Endothelial cell of umbilical vein (primary cell): ENCODE measurements at regions not wholly inside any gene's neighbourhood (a gene's known extent, or its start where the extent isn't known, plus 50 kb on each side); places are given as distances from the start of the nearest gene placed in this dataset.

Experiments used
- BruUV-seq: library from RNA; stranded (reverse); fragments of 400-500 nt; replicated peaks from 2 replicates; lab custom pipeline; 2021; lab: Mats Ljungman, UMichigan
- CTCF ChIA-PET: fragments of 300-600, 350-600 bp; sonication (Branson Sonifier 250); formaldehyde crosslinking; loops from one replicate; lab custom pipeline; 2021; ENCODE audit warnings: antibody characterized with exemption, inconsistent platforms; lab: Charles Lee
- POLR2A ChIA-PET: fragments of 300-600, 350-600 bp; sonication (Branson Sonifier 250); formaldehyde crosslinking; loops from one replicate; lab custom pipeline; 2021; ENCODE audit warnings: antibody characterized with exemption, inconsistent platforms; lab: Charles Lee
- DNase-seq: peaks from one replicate; pipeline ENCODE4 v3.0.0-alpha.2; 2011; ENCODE audit warnings: low read depth, low spot score
- FAIRE-seq: peaks from 2 replicates; lab custom pipeline; 2011; peaks lifted over from hg19 to GRCh38; lab: Jason Lieb, UNC
- H2AFZ ChIP-seq: 2 replicates; pipeline ENCODE4 v1.6.0; 2012; ENCODE audit warnings: low read depth, low read length, control low read depth, inconsistent platforms
- H3K27ac ChIP-seq: 2 replicates; pipeline ENCODE4 v1.5.1; 2011; ENCODE audit warnings: low read depth, mild to moderate bottlenecking, control low read depth, low read length, moderate library complexity; ENCODE audit not compliant: insufficient read depth
- H3K27me3 ChIP-seq, 2 experiments: 2 replicates each; pipeline versions ENCODE4 v1.6.0 to v1.6.1; 2011; ENCODE audit warnings: low read length in 2 of 2, mixed read lengths in 1 of 2; ENCODE audit not compliant: control insufficient read depth in 2 of 2, insufficient read depth in 2 of 2
- H3K36me3 ChIP-seq, 2 experiments: 2 replicates in 1 of 2; 3 replicates in 1 of 2; pipeline ENCODE4 v1.5.1; 2011; ENCODE audit warnings: low read length in 2 of 2, mild to moderate bottlenecking in 1 of 2, moderate library complexity in 1 of 2; ENCODE audit not compliant: control insufficient read depth in 2 of 2, insufficient read depth in 2 of 2; ENCODE audit errors: extremely low read depth in 1 of 2
- H3K4me1 ChIP-seq: 3 replicates; pipeline ENCODE4 v1.5.1; 2011; ENCODE audit warnings: mild to moderate bottlenecking, low read length; ENCODE audit not compliant: control insufficient read depth, insufficient read depth; ENCODE audit errors: extremely low read depth
- H3K4me2 ChIP-seq: 2 replicates; pipeline ENCODE4 v1.6.1; 2011; ENCODE audit warnings: low read length, control low read depth, mixed read lengths; ENCODE audit not compliant: insufficient read depth
- H3K4me3 ChIP-seq, 3 experiments: fragments of 200-600 bp in 1 of 3; sonication (generic), shearing (Covaris generic) in 1 of 3; replicated peaks in 1 of 3; 2 replicates each; pipeline ENCODE4 v1.5.1; 2011 to 2016; ENCODE audit warnings: control low read depth in 3 of 3, low read length in 3 of 3, mild to moderate bottlenecking in 2 of 3, inconsistent platforms in 1 of 3, low read depth in 1 of 3, moderate library complexity in 1 of 3; ENCODE audit not compliant: insufficient read depth in 1 of 3
- H3K79me2 ChIP-seq: 2 replicates; pipeline ENCODE4 v1.6.0; 2012; ENCODE audit warnings: low read length, inconsistent platforms; ENCODE audit not compliant: control insufficient read depth, insufficient read depth
- H3K9ac ChIP-seq: replicated peaks from 2 replicates; pipeline ENCODE3; 2011; ENCODE audit warnings: low read length, control low read depth; ENCODE audit not compliant: insufficient read depth; ENCODE audit errors: extremely low read depth
- H3K9me1 ChIP-seq: replicated peaks from 3 replicates; pipeline ENCODE4 v1.6.0; 2011; ENCODE audit warnings: mild to moderate bottlenecking, low read length; ENCODE audit not compliant: control insufficient read depth, insufficient read depth; ENCODE audit errors: extremely low read depth
- H3K9me3 ChIP-seq: replicated peaks from 2 replicates; pipeline ENCODE4 v1.5.1; 2012; ENCODE audit warnings: low read length, inconsistent platforms; ENCODE audit not compliant: control insufficient read depth, insufficient read depth
- H4K20me1 ChIP-seq: replicated peaks from 2 replicates; pipeline ENCODE3; 2011; ENCODE audit warnings: mild to moderate bottlenecking, low read length; ENCODE audit not compliant: control insufficient read depth, insufficient read depth; ENCODE audit errors: extremely low read depth
- EZH2 ChIP-seq: IDR thresholded peaks from 2 replicates; pipeline ENCODE4 v1.6.1; 2012; ENCODE audit warnings: borderline replicate concordance, low read depth, mild to moderate bottlenecking, moderate library complexity, low read length, inconsistent platforms; ENCODE audit not compliant: severe bottlenecking
- FOS ChIP-seq: IDR thresholded peaks from 2 replicates; pipeline ENCODE4 v1.6.1; 2011; ENCODE audit warnings: mild to moderate bottlenecking, low read length, moderate library complexity, borderline replicate concordance; ENCODE audit not compliant: insufficient read depth
- GATA2 ChIP-seq: IDR thresholded peaks from 2 replicates; pipeline ENCODE4 v1.7.0; 2011; ENCODE audit warnings: low read depth, mild to moderate bottlenecking, moderate library complexity, mixed read lengths, low read length; ENCODE audit not compliant: insufficient read length, insufficient read depth
- JUN ChIP-seq: IDR thresholded peaks from 2 replicates; pipeline ENCODE4 v1.6.1; 2011; ENCODE audit warnings: borderline replicate concordance, low read depth; ENCODE audit not compliant: insufficient read length, insufficient read depth
- MYC ChIP-seq: IDR thresholded peaks from one replicate; pipeline ENCODE4 v1.6.1; 2011; ENCODE audit warnings: mild to moderate bottlenecking, low read depth, low read length
- POLR2A ChIP-seq: IDR thresholded peaks from 2 replicates; pipeline ENCODE4 v1.6.1; 2012; ENCODE audit warnings: low read depth, mild to moderate bottlenecking, control low read depth, low read length
- POLR2AphosphoS5 ChIP-seq: IDR thresholded peaks from 2 replicates; pipeline ENCODE4 v1.6.1; 2012; ENCODE audit warnings: low read depth, mild to moderate bottlenecking, control low read depth, low read length, moderate library complexity; ENCODE audit not compliant: insufficient read depth
- dilution Hi-C: fragments of 300-500 bp; cut with MboI; formaldehyde crosslinking; loops from one replicate; pipeline ENCODE4 v1.15.0; 2019; ENCODE audit warnings: low sequenced_read_pairs; ENCODE audit not compliant: extremely low pct_ligation_motif_present
- intact Hi-C: fragments of 100-400 bp; cut with micrococcal nuclease; formaldehyde crosslinking; loops from one replicate; pipeline ENCODE4 v1.10.0; 2022
- TF ChIP-seq, protein P1 (sequence below): IDR thresholded peaks from 2 replicates; pipeline ENCODE4 v1.6.1; 2011; ENCODE audit not compliant: insufficient read depth, insufficient read length
- TF ChIP-seq, protein P2 (sequence below), 2 donors: IDR thresholded peaks; 1 replicate in 1 of 2; 2 replicates in 1 of 2; pipeline ENCODE4 v1.5.1; 2011; ENCODE audit warnings: low read length in 2 of 2, mild to moderate bottlenecking in 2 of 2, moderate library complexity in 2 of 2, control low read depth in 1 of 2, inconsistent platforms in 1 of 2, low read depth in 1 of 2; ENCODE audit not compliant: insufficient read depth in 1 of 2; ENCODE audit errors: extremely low read depth in 1 of 2

DNA sequence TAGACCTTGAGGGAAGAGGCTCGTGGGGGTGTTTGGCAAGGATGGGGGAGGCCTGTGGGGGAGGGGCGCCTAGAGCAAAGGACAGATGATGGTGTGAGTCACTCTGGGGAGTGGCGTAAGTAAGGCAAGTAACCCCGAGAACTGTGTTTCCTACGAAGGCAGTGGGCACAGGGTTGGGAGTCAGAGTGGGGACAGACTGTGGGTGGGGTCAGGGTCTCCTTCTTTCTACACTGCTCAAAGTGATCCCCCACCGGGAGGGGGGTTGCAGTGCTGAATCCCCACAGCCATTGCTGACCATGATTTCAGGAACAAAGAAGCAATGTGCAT is 136.8 kb downstream of the TENT4A start:
- ChIA-PET POLR2A (no interaction called here), CTCF (no interaction called here)
- FAIRE-seq (no peak), DNase-seq (no peak)
- Histone ChIP-seq H3K27ac (no peak overlapping the region), H3K9me3 (no peaks in the 10 kb centered on the region), H3K79me2 (no peaks in the 10 kb centered on the region), H3K4me3 (no peak overlapping the region), H3K9ac (no peak overlapping the region), H3K27me3 (no peaks in the 10 kb centered on the region), H3K9me1 (no peaks in the 10 kb centered on the region), H2AFZ (no peak overlapping the region), H3K4me2 (no peak overlapping the region), H3K36me3 (no peaks in the 10 kb centered on the region), H4K20me1 (no peaks in the 10 kb centered on the region), H3K4me1 (no peaks in the 10 kb centered on the region)
- dilution Hi-C loops: no loop called here
- intact Hi-C loops: no loop called here
- BruUV-seq: no TSS peak
- TF ChIP-seq POLR2AphosphoS5: no peak
- no peak for TF ChIP-seq EZH2
- TF ChIP-seq MYC: no peak
- no peak for TF ChIP-seq POLR2A
- TF ChIP-seq GATA2: no peak
- TF ChIP-seq FOS: no peak
- TF ChIP-seq, protein P1, sequence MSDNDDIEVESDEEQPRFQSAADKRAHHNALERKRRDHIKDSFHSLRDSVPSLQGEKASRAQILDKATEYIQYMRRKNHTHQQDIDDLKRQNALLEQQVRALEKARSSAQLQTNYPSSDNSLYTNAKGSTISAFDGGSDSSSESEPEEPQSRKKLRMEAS: no peak
- TF ChIP-seq, protein P2, sequence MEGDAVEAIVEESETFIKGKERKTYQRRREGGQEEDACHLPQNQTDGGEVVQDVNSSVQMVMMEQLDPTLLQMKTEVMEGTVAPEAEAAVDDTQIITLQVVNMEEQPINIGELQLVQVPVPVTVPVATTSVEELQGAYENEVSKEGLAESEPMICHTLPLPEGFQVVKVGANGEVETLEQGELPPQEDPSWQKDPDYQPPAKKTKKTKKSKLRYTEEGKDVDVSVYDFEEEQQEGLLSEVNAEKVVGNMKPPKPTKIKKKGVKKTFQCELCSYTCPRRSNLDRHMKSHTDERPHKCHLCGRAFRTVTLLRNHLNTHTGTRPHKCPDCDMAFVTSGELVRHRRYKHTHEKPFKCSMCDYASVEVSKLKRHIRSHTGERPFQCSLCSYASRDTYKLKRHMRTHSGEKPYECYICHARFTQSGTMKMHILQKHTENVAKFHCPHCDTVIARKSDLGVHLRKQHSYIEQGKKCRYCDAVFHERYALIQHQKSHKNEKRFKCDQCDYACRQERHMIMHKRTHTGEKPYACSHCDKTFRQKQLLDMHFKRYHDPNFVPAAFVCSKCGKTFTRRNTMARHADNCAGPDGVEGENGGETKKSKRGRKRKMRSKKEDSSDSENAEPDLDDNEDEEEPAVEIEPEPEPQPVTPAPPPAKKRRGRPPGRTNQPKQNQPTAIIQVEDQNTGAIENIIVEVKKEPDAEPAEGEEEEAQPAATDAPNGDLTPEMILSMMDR (IDR thresholded peaks at IDR 0.05; ENCODE audit: extremely low read depth in 1 of 2, insufficient read depth in 1 of 2, low read depth in 1 of 2, low read length in 2 of 2): no peak
- TF ChIP-seq JUN: no peak
